GM06990 (cell line): ENCODE measurements at regions not wholly inside any gene's neighbourhood (a gene's known extent, or its start where the extent isn't known, plus 50 kb on each side); places are given as distances from the start of the nearest gene placed in this dataset.
"Not testable (repeated sequence)": the region's sequence is repeated elsewhere in the genome, so short reads cannot be mapped to it uniquely, and the experiment has no call there.

Experiments used
- DNase-seq: peaks from one replicate; pipeline ENCODE4 v3.0.0-alpha.2; 2011; ENCODE audit not compliant: insufficient read length; ENCODE audit errors: extremely low read depth
- H3K27me3 ChIP-seq: replicated peaks from 2 replicates; pipeline ENCODE4 v1.6.0; 2011; ENCODE audit warnings: low read length; ENCODE audit not compliant: control insufficient read depth, insufficient read depth
- H3K36me3 ChIP-seq: 2 replicates; pipeline ENCODE4 v1.5.1; 2011; ENCODE audit warnings: low read length; ENCODE audit not compliant: control insufficient read depth, insufficient read depth
- H3K4me3 ChIP-seq: replicated peaks from 2 replicates; pipeline ENCODE4 v1.5.1; 2011; ENCODE audit warnings: low read depth, mild to moderate bottlenecking, control low read depth, low read length
- TF ChIP-seq, protein P1 (sequence below): IDR thresholded peaks from 2 replicates; pipeline ENCODE4 v1.5.1; 2011; ENCODE audit warnings: low read length, control low read depth, mild to moderate bottlenecking, inconsistent platforms; ENCODE audit not compliant: insufficient read depth, poor library complexity, severe bottlenecking

DNA sequence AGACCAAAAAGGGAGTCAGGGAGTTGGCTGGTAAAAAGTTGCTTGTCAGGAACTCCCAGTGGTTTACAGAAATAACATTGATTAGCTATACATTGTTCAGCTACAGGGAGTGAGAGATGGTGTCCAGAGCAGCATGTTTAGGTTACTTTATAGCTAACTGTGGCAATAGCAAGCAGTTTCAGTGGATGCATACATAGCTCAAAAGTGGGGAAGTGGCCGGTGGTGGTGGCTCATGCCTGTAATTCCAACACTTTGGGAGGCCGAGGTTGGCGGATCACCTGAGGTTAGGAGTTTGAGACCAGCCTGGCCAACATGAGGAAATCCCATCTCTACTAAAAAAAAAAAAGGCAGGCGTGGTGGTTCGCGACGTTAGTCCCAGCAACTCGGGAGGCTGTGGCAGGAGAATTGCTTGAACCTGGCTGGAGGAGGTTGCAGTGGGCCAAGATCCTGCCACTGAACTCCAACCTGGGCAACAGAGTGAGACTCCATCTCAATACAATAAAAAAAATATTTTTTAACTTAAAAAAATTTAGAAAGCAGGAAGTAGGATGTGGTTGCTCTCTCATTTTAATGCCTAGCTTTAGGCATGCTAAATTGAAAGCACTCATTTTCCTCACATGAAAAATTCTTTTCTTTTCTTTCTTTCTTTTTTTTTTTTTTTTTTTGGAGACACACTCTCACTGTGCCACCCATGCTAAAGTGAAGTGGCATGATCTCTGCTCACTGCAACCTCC, 109.7 kb downstream of the PPIAL4G start:
- no peak for DNase-seq
- Histone ChIP-seq H3K4me3 (no peak overlapping the region), H3K27me3 (no peaks in the 10 kb centered on the region; the same call in none of the 2 replicates), H3K36me3 (no peaks in the 10 kb centered on the region)
- TF ChIP-seq, protein P1, sequence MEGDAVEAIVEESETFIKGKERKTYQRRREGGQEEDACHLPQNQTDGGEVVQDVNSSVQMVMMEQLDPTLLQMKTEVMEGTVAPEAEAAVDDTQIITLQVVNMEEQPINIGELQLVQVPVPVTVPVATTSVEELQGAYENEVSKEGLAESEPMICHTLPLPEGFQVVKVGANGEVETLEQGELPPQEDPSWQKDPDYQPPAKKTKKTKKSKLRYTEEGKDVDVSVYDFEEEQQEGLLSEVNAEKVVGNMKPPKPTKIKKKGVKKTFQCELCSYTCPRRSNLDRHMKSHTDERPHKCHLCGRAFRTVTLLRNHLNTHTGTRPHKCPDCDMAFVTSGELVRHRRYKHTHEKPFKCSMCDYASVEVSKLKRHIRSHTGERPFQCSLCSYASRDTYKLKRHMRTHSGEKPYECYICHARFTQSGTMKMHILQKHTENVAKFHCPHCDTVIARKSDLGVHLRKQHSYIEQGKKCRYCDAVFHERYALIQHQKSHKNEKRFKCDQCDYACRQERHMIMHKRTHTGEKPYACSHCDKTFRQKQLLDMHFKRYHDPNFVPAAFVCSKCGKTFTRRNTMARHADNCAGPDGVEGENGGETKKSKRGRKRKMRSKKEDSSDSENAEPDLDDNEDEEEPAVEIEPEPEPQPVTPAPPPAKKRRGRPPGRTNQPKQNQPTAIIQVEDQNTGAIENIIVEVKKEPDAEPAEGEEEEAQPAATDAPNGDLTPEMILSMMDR, result no peak

DNA sequence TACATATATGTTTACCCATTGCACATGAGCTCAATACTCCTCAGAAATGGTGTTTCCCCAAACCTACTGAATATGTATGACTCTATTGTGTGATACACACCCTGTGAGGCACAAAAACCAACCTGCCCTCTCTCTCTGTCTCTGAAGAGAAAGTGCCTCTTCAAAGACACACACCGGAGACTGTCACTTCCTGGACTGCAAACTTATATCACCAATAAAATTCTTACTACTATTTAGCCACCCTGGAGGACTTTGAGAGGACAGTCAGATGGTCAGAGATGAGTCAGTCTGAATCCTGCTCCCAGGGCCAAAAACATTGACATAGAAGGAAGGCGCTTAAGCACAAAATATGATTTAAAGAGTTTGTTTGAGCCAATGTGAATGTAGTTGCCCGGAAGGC, 110.4 kb downstream of the PPIAL4G start:
- TF ChIP-seq, protein P1, result no peak
- Histone ChIP-seq H3K27me3 (no peaks in the 10 kb centered on the region; the same call in none of the 2 replicates), H3K36me3 (no peaks in the 10 kb centered on the region), H3K4me3 (no peak overlapping the region)
- DNase-seq, result no peak

- H3K4me3 ChIP-seq, DNase-seq, H3K27me3 ChIP-seq, H3K36me3 ChIP-seq: not testable (repeated sequence)
Observed at GRCh38 chr1:148372051-148372726, 110.9 kb downstream of the PPIAL4G start.

DNA sequence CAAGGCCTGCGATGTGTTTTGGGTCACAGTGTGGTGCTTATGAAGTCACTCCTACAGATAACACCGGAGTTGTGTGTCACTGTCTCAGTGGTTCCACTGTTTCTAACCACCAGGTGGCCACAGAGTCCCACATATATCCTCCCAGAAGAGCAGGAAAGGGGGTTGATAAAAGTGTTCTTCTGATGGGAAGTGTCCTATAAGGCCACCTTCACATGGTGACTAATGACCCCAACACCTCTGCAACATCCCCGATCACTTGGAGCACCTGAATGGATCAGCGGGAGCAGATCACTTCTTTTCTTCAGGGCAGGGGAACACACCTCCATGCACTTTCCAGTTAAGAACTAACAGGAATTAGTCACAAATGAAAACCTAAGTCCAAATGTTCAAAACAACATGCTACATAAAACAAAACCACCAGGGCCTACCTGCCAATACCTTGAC, 111.5 kb downstream of the PPIAL4G start:
- not testable (repeated sequence) for H3K27me3 ChIP-seq, H3K36me3 ChIP-seq, DNase-seq, H3K4me3 ChIP-seq
- TF ChIP-seq, protein P1, result peak; percentile 62

DNA sequence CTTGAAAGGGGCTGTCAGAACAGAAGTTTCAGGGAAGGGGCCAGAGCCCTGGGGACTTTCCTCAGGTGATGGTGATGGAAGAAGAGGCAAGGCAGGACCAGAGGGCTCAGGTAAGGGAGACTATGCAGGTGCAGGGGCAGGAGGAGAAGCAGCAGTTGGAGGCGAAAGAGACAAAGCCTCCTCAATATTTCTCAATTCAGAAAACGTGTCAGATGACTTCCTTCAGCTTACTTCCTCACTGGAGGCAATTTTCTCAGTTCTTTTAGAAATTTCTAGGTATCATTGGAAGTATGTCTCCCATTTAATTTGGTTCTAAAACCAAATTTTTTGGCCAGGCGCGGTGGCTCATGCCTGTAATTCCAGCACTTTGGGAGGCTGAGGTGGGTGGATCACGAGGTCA, 112.4 kb downstream of the PPIAL4G start:
- H3K36me3 ChIP-seq, H3K27me3 ChIP-seq, H3K4me3 ChIP-seq, DNase-seq: not testable (repeated sequence)

DNA sequence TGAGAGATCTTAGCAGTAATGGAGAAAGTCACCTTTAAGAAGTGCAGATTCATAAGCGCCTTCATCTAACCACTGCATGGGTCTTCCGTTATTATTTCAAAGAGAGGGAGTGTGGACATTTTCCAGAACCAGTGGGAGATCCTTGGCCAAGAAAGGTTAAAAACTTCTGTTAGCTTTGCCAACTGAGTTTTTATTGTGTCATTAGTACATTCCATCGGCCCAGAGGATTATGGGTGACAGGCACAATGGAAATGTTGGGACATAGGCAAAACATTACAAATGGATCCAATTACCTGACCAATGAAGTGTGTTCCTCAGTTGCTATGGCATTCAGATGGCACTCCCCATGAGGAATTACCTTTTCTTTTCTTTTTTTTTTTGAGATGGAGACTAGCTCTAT, 115.5 kb downstream of the PPIAL4G start:
- Histone ChIP-seq H3K27me3 (no peaks in the 10 kb centered on the region; the same call in 1 of the 2 replicates), H3K36me3 (no peaks in the 10 kb centered on the region), H3K4me3 (no peak overlapping the region)
- TF ChIP-seq, protein P1, result no peak
- DNase-seq, result no peak

DNA sequence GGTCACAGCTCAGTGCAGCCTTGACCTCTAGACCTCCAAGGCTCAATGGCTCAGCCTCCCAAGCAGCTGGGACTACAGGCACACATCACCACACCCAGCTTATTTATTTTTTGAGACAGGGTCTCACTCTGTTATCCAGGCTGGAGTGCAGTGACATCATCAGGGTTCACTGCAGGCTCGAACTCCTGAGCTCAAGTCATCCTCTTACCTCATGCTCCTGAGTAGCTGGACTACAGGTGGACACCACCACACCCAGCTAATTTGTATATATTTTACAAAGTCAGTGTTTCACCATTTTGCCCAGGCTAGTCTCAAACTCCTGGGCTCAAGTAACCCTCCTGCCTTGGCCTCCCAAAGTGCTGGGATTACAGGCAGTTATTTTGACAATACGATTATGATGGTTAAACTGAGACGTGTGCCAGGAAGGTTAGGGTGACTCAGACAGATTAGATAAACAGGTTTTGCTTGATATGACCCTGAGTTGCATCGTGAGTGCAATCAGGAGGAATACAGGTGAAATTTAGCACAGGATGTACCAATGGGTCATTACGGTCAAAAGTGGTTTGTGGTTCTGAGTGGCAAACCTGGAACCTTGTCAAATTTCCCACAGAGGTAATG, 116.9 kb downstream of the PPIAL4G start:
- H3K4me3 ChIP-seq, DNase-seq, H3K36me3 ChIP-seq, H3K27me3 ChIP-seq: not testable (repeated sequence)

GRCh38 chr1:148365151-148365550, 118.0 kb downstream of the PPIAL4G start:
- DNase-seq, H3K27me3 ChIP-seq, H3K4me3 ChIP-seq, H3K36me3 ChIP-seq: not testable (repeated sequence)

GRCh38 chr1:148363979-148364378, 119.1 kb downstream of the PPIAL4G start:
- H3K36me3 ChIP-seq, H3K27me3 ChIP-seq, DNase-seq, H3K4me3 ChIP-seq: not testable (repeated sequence)
